ENCODE measurements at regions not wholly inside any gene's neighbourhood (a gene's known extent, or its start where the extent isn't known, plus 50 kb on each side); places are given as distances from the start of the nearest gene placed in this dataset.

GRCh38 chrX:14377427-14377826, 151.9 kb upstream of the GLRA2 start:
- TF ChIP-seq CTCF (IDR thresholded peaks at IDR 0.05) (no peak), POLR2A (IDR thresholded peaks at IDR 0.05) (no peak)

Measured in esophagus squamous epithelium (tissue), 4 donors.